ENCODE measurements at regions not wholly inside any gene's neighbourhood (a gene's known extent, or its start where the extent isn't known, plus 50 kb on each side); places are given as distances from the start of the nearest gene placed in this dataset.

GRCh38 chr5:173834071-173834771, 53.9 kb upstream of the CPEB4 start:
- Histone ChIP-seq H3K27ac (no peak overlapping the region), H3K4me3 (no peak overlapping the region), H3K27me3 (ENCODE audit: low read depth) (no peaks in the 10 kb centered on the region), H3K9me3 (no peaks in the 10 kb centered on the region), H3K4me1 (peaks cover 22% of the 10 kb centered on the region), H3K36me3 (no peaks in the 10 kb centered on the region)
- intact Hi-C loops (cut with DNase I): no loop called here
- TF ChIP-seq, protein P1, sequence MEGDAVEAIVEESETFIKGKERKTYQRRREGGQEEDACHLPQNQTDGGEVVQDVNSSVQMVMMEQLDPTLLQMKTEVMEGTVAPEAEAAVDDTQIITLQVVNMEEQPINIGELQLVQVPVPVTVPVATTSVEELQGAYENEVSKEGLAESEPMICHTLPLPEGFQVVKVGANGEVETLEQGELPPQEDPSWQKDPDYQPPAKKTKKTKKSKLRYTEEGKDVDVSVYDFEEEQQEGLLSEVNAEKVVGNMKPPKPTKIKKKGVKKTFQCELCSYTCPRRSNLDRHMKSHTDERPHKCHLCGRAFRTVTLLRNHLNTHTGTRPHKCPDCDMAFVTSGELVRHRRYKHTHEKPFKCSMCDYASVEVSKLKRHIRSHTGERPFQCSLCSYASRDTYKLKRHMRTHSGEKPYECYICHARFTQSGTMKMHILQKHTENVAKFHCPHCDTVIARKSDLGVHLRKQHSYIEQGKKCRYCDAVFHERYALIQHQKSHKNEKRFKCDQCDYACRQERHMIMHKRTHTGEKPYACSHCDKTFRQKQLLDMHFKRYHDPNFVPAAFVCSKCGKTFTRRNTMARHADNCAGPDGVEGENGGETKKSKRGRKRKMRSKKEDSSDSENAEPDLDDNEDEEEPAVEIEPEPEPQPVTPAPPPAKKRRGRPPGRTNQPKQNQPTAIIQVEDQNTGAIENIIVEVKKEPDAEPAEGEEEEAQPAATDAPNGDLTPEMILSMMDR (IDR thresholded peaks at IDR 0.05): no peak
- no peak for DNase-seq
- peak in 1 of 2 donors; percentile 51 for ATAC-seq

DNA sequence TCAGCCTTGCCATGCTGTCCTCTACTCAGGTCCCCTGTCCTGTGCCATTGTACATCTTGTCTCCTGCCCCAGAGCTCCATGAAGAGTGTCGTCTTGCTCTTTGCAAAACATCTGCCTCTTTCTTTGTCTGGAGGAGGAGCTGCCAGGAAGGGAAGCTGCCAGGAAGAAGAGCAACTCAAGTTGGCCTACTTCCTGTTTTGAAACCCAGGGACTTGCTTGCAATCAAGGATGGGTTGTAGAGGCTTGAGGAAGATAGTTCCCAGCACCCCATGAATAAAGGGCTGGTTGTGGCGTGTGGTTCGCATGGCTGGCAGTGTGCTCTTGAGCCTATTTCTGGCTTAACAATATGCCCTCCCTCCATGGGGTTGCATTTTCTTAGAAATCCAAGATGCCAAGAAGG, 53.0 kb upstream of the CPEB4 start:
- Histone ChIP-seq H3K36me3 (no peaks in the 10 kb centered on the region), H3K27ac (no peak overlapping the region), H3K9me3 (no peaks in the 10 kb centered on the region), H3K27me3 (ENCODE audit: low read depth) (no peaks in the 10 kb centered on the region), H3K4me3 (no peak overlapping the region), H3K4me1 (peaks cover 22% of the 10 kb centered on the region)
- TF ChIP-seq, protein P1 (IDR thresholded peaks at IDR 0.05): no peak
- intact Hi-C loops (cut with DNase I): no loop called here
- no peak for DNase-seq
- ATAC-seq: peak; percentile 42

- no peaks in the 10 kb centered on the region for H3K9me3 ChIP-seq
- no peaks in the 10 kb centered on the region for H3K27me3 ChIP-seq (ENCODE audit: low read depth)
- no peaks in the 10 kb centered on the region for H3K36me3 ChIP-seq
- DNase-seq (no peak), ATAC-seq (peak in 1 of 2 donors; percentile 35)
- TF ChIP-seq, protein P1 (IDR thresholded peaks at IDR 0.05): no peak
- H3K4me1 ChIP-seq: peaks cover 22% of the 10 kb centered on the region
- no peak overlapping the region for H3K4me3 ChIP-seq
- H3K27ac ChIP-seq: no peak overlapping the region
- intact Hi-C loops (cut with DNase I): no loop called here
These were observed 52.5 kb upstream of the CPEB4 start for GRCh38 chr5:173835661-173836060.

GRCh38 chr5:173837654-173838053, 50.5 kb upstream of the CPEB4 start:
- Histone ChIP-seq H3K36me3 (no peaks in the 10 kb centered on the region), H3K4me3 (no peak overlapping the region), H3K27me3 (ENCODE audit: low read depth) (no peaks in the 10 kb centered on the region), H3K4me1 (peaks cover 22% of the 10 kb centered on the region), H3K27ac (no peak overlapping the region), H3K9me3 (no peaks in the 10 kb centered on the region)
- TF ChIP-seq, protein P1 (IDR thresholded peaks at IDR 0.05): no peak
- ATAC-seq (no peak), DNase-seq (no peak)
- intact Hi-C loops (cut with DNase I): no loop called here
